Neuronal stem cell (in vitro differentiated cells): ENCODE measurements at regions not wholly inside any gene's neighbourhood (a gene's known extent, or its start where the extent isn't known, plus 50 kb on each side); places are given as distances from the start of the nearest gene placed in this dataset.
"Not testable (repeated sequence)": the region's sequence is repeated elsewhere in the genome, so short reads cannot be mapped to it uniquely, and the experiment has no call there.

Experiments
- DNase-seq: peaks from one replicate; pipeline ENCODE4 v3.0.0-alpha.2; 2013; ENCODE audit warnings: low spot score
- H2AFZ ChIP-seq: one replicate; pipeline ENCODE4 v1.6.1; 2013; ENCODE audit warnings: mild to moderate bottlenecking, low read length, inconsistent platforms
- H2AK5ac ChIP-seq: 2 replicates; pipeline ENCODE4 v1.6.1; 2013; ENCODE audit warnings: low read depth, mild to moderate bottlenecking, inconsistent platforms, low read length, moderate library complexity, mixed read lengths
- H2BK120ac ChIP-seq: 2 replicates; pipeline ENCODE4 v1.6.1; 2013; ENCODE audit warnings: low read depth, mild to moderate bottlenecking, inconsistent platforms, low read length, moderate library complexity, mixed read lengths
- H2BK12ac ChIP-seq: one replicate; pipeline ENCODE4 v1.6.1; 2013; ENCODE audit warnings: low read length, inconsistent platforms
- H2BK15ac ChIP-seq: 2 replicates; pipeline ENCODE4 v1.6.1; 2013; ENCODE audit warnings: mild to moderate bottlenecking, low read length, inconsistent platforms, mixed read lengths
- H2BK5ac ChIP-seq: one replicate; pipeline ENCODE4 v1.6.1; 2013; ENCODE audit warnings: inconsistent platforms, mild to moderate bottlenecking, low read length, moderate library complexity
- H3K14ac ChIP-seq: one replicate; pipeline ENCODE4 v1.6.1; 2013; ENCODE audit warnings: low read length, inconsistent platforms
- H3K18ac ChIP-seq: 2 replicates; pipeline ENCODE4 v1.6.1; 2013; ENCODE audit warnings: low read length, inconsistent platforms
- H3K23ac ChIP-seq: 2 replicates; pipeline ENCODE4 v1.6.1; 2013; ENCODE audit warnings: low read depth, mild to moderate bottlenecking, mixed read lengths, low read length, inconsistent platforms; ENCODE audit not compliant: poor library complexity
- H3K27ac ChIP-seq: replicated peaks from 3 replicates; pipeline ENCODE4 v1.5.1; 2013; ENCODE audit warnings: low read length, inconsistent platforms
- H3K27me3 ChIP-seq, 3 experiments: 2 replicates each; pipeline ENCODE4 v1.6.1; 2013; ENCODE audit warnings: low read length in 3 of 3, mild to moderate bottlenecking in 2 of 3, inconsistent platforms in 1 of 3, low read depth in 1 of 3, mixed read lengths in 1 of 3, moderate library complexity in 1 of 3; ENCODE audit not compliant: control insufficient read depth in 3 of 3, insufficient read depth in 3 of 3
- H3K36me3 ChIP-seq, 2 donors: replicated peaks in 1 of 2; 2 replicates each; pipeline ENCODE4 v1.6.1; 2013; ENCODE audit warnings: low read length in 2 of 2; ENCODE audit not compliant: control insufficient read depth in 2 of 2, insufficient read depth in 2 of 2
- H3K4ac ChIP-seq: 2 replicates; pipeline ENCODE4 v1.6.1; 2013; ENCODE audit warnings: inconsistent platforms, mild to moderate bottlenecking, low read length, moderate library complexity
- H3K4me1 ChIP-seq, 2 donors: 1 replicate in 1 of 2; 2 replicates in 1 of 2; pipeline ENCODE4 v1.6.1; 2013; ENCODE audit warnings: low read length in 2 of 2, low read depth in 1 of 2; ENCODE audit not compliant: control insufficient read depth in 2 of 2, insufficient read depth in 1 of 2
- H3K4me2 ChIP-seq: one replicate; pipeline ENCODE4 v1.6.1; 2013; ENCODE audit warnings: mild to moderate bottlenecking, low read length, inconsistent platforms; ENCODE audit not compliant: insufficient read depth, poor library complexity, severe bottlenecking
- H3K4me3 ChIP-seq, 2 donors: 2 replicates each; pipeline ENCODE4 v1.5.1; 2013; ENCODE audit warnings: low read length in 2 of 2, mild to moderate bottlenecking in 2 of 2, inconsistent platforms in 1 of 2, moderate library complexity in 1 of 2
- H3K79me1 ChIP-seq: one replicate; pipeline ENCODE4 v1.6.1; 2013; ENCODE audit warnings: low read depth, mild to moderate bottlenecking, inconsistent platforms, low read length, moderate library complexity
- H3K9ac ChIP-seq: one replicate; pipeline ENCODE4 v1.6.1; 2013; ENCODE audit warnings: mild to moderate bottlenecking, low read depth, low read length, inconsistent platforms; ENCODE audit not compliant: poor library complexity
- H3K9me3 ChIP-seq, 2 donors: replicated peaks in 1 of 2; 2 replicates each; pipeline versions ENCODE3 to v1.6.1; 2013; ENCODE audit warnings: low read length in 2 of 2, mild to moderate bottlenecking in 2 of 2, inconsistent platforms in 1 of 2, low read depth in 1 of 2, mixed read lengths in 1 of 2, moderate library complexity in 1 of 2; ENCODE audit not compliant: control insufficient read depth in 2 of 2, insufficient read depth in 1 of 2
- H4K8ac ChIP-seq: one replicate; pipeline ENCODE4 v1.6.1; 2013; ENCODE audit warnings: low read depth, mild to moderate bottlenecking, inconsistent platforms, low read length, moderate library complexity
- H4K91ac ChIP-seq: one replicate; pipeline ENCODE4 v1.6.1; 2013; ENCODE audit warnings: low read length, low read depth, mild to moderate bottlenecking, inconsistent platforms; ENCODE audit not compliant: poor library complexity
- WGBS, 2 donors: extraction: QIAGEN DNeasy Blood & Tissue Kit; methylation state at CpG; one replicate each; pipeline ENCODE4 v1.1.7; 2013; ENCODE audit warnings: missing lambda C conversion rate in 2 of 2, mixed read lengths in 1 of 2; ENCODE audit not compliant: insufficient read length in 2 of 2, insufficient replicate concordance in 1 of 2; ENCODE audit errors: extremely low coverage in 2 of 2; 5-methylcytosine and 5-hydroxymethylcytosine counted together

DNA sequence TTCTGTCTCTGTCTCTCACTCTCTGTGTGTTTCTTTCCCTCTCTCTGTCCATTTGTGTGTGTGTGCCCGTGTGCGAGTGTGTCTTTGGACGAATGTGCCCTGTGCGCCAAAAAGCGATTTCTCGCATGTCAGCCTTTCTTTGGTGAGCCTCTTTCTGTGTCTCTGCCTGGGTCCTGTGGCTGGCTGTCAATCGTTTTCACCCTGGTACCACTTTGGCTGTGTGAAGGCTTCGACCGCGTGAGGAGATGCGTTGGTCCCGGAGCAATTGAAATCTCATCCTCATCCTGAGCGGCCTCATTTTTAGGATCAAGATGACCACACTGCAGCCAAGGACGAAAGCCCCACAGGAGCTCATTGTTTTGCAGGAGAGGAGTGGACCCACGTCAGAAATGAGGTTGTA is 288.9 kb upstream of the ZNF337 start:
- no peaks in the 10 kb centered on the region for H3K79me1 ChIP-seq
- no peak overlapping the region for H3K4me3 ChIP-seq
- no peak overlapping the region for H3K4ac ChIP-seq
- no peak for DNase-seq
- no peak overlapping the region for H2BK120ac ChIP-seq
- H3K4me1 ChIP-seq = no peaks in the 10 kb centered on the region
- no peak overlapping the region for H2AFZ ChIP-seq
- H4K91ac ChIP-seq = no peak overlapping the region
- H2BK15ac ChIP-seq = no peak overlapping the region
- no CpG with 5 or more reads among the region's 15 CpGs for WGBS, 2 donors
- no peaks in the 10 kb centered on the region for H3K27me3 ChIP-seq
- H2BK12ac ChIP-seq = no peak overlapping the region
- no peak overlapping the region for H3K4me2 ChIP-seq
- H3K9me3 ChIP-seq = no peaks in the 10 kb centered on the region
- H4K8ac ChIP-seq = no peak overlapping the region
- no peak overlapping the region for H3K14ac ChIP-seq
- H3K23ac ChIP-seq = no peak overlapping the region
- no peak overlapping the region for H2BK5ac ChIP-seq
- no peak overlapping the region for H3K9ac ChIP-seq
- H3K36me3 ChIP-seq = no peaks in the 10 kb centered on the region
- no peak overlapping the region for H3K27ac ChIP-seq
- no peak overlapping the region for H3K18ac ChIP-seq
- H2AK5ac ChIP-seq = no peak overlapping the region

- H2AK5ac ChIP-seq = no peak overlapping the region
- H3K9ac ChIP-seq = no peak overlapping the region
- H3K27me3 ChIP-seq = no peaks in the 10 kb centered on the region
- no peak overlapping the region for H2BK12ac ChIP-seq
- no peak overlapping the region for H3K27ac ChIP-seq
- H3K79me1 ChIP-seq = no peaks in the 10 kb centered on the region
- H4K8ac ChIP-seq = no peak overlapping the region
- WGBS, 2 donors = no CpG with 5 or more reads among the region's 27 CpGs
- H3K18ac ChIP-seq = peak overlapping the region; percentile 57
- H3K4me1 ChIP-seq = no peaks in the 10 kb centered on the region
- no peaks in the 10 kb centered on the region for H3K9me3 ChIP-seq
- H2BK15ac ChIP-seq = no peak overlapping the region
- no peak overlapping the region for H2AFZ ChIP-seq
- no peak overlapping the region for H2BK120ac ChIP-seq
- H2BK5ac ChIP-seq = no peak overlapping the region
- no peak overlapping the region for H3K4ac ChIP-seq
- H4K91ac ChIP-seq = no peak overlapping the region
- no peak overlapping the region for H3K4me3 ChIP-seq
- H3K4me2 ChIP-seq = no peak overlapping the region
- H3K36me3 ChIP-seq = no peaks in the 10 kb centered on the region
- no peak overlapping the region for H3K23ac ChIP-seq
- no peak for DNase-seq
- H3K14ac ChIP-seq = no peak overlapping the region
These were observed 288.3 kb upstream of the ZNF337 start for GRCh38 chr20:25984933-25985332.

- H3K36me3 ChIP-seq, H3K4me2 ChIP-seq, H3K4me1 ChIP-seq, H3K14ac ChIP-seq, H2BK15ac ChIP-seq, H2BK120ac ChIP-seq, H3K27me3 ChIP-seq, H2BK5ac ChIP-seq, H2BK12ac ChIP-seq, H4K91ac ChIP-seq, H3K9ac ChIP-seq, H3K9me3 ChIP-seq, H2AK5ac ChIP-seq, H2AFZ ChIP-seq, DNase-seq, H3K79me1 ChIP-seq, H3K18ac ChIP-seq, H3K4me3 ChIP-seq, H3K27ac ChIP-seq, H4K8ac ChIP-seq, H3K4ac ChIP-seq, H3K23ac ChIP-seq: not testable (repeated sequence)
These were observed 286.0 kb upstream of the ZNF337 start for GRCh38 chr20:25982701-25983100.

DNA sequence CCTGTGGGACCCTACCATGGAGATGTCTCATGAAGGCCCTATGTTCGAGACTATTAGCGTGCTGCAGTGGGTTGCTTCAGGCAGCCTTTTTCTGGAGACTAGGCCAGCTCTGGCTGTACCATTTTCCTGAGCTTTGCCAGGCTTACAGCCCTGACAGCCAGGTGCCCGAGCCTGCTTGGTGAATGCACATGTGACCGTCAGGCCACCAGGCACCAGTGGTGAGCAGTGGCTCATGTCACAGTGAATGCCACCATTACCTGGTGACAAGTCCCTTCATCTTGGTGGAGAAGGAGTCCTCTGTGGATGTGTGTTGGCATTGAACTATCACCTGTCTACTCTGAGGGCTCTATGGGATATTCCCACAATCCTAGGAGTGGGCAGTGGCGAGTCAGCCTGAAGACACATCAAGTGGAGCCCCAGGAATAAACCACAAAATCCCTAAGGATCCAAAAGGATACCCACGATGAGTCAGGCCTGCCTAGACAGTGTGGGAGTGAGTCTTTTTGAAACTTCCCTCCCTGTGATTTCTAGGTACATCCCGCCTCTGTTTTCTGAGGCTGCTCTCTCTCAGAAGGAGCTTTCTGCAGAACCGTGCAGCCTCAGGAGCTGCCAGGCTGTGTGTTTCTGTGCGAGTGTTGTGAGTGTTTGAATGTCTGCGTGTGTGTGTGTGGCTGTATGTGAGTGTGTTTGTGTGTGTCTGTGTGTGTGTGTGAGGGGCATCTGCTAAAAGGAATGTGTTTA is 282.0 kb upstream of the ZNF337 start:
- WGBS, 2 donors = no CpG with 5 or more reads among the region's 10 CpGs
- H3K23ac ChIP-seq, DNase-seq, H4K8ac ChIP-seq, H3K4me1 ChIP-seq, H3K36me3 ChIP-seq, H3K4me3 ChIP-seq, H3K27me3 ChIP-seq, H2BK120ac ChIP-seq, H2BK12ac ChIP-seq, H4K91ac ChIP-seq, H3K9me3 ChIP-seq, H3K27ac ChIP-seq, H2AK5ac ChIP-seq, H3K4ac ChIP-seq, H3K18ac ChIP-seq, H2AFZ ChIP-seq, H2BK5ac ChIP-seq, H3K9ac ChIP-seq, H3K79me1 ChIP-seq, H2BK15ac ChIP-seq, H3K14ac ChIP-seq, H3K4me2 ChIP-seq: not testable (repeated sequence)
